Upper lobe of right lung (tissue), 1 donor: ENCODE measurements at regions not wholly inside any gene's neighbourhood (a gene's known extent, or its start where the extent isn't known, plus 50 kb on each side); places are given as distances from the start of the nearest gene placed in this dataset.

Experiments used
- ATAC-seq: fragments of 200-7000 bp; cut with Tn5 transposase; one replicate; pipeline ENCODE4 v1.9.1; 2020; ENCODE audit warnings: mild to moderate bottlenecking, moderate library complexity
- DNase-seq: peaks from one replicate; pipeline ENCODE4 v3.0.0-alpha.2; 2020
- H3K27ac ChIP-seq: fragments of 200-600 bp; one replicate; pipeline ENCODE4 v1.8.0; 2022
- H3K27me3 ChIP-seq: fragments of 200-600 bp; one replicate; pipeline ENCODE4 v1.8.0; 2022; ENCODE audit warnings: mild to moderate bottlenecking
- H3K36me3 ChIP-seq: fragments of 200-600 bp; one replicate; pipeline ENCODE4 v1.8.0; 2022
- H3K4me1 ChIP-seq: fragments of 200-600 bp; one replicate; pipeline ENCODE4 v1.8.0; 2022
- H3K4me3 ChIP-seq: fragments of 200-600 bp; one replicate; pipeline ENCODE4 v1.8.0; 2022; ENCODE audit warnings: mild to moderate bottlenecking
- H3K9me3 ChIP-seq: fragments of 200-600 bp; one replicate; pipeline ENCODE4 v1.8.0; 2022
- intact Hi-C: fragments of 100-400 bp; cut with DNase I; formaldehyde crosslinking; loops from one replicate; pipeline ENCODE4 v1.11.0; 2022
- TF ChIP-seq, protein P1 (sequence below): fragments of 200-600 bp; IDR thresholded peaks from one replicate; pipeline ENCODE4 v1.8.0; 2022; ENCODE audit warnings: antibody characterized with exemption
- donor health status: DM: no; HTN: yes; CAD: no; lungs with severe emphysema.

DNA sequence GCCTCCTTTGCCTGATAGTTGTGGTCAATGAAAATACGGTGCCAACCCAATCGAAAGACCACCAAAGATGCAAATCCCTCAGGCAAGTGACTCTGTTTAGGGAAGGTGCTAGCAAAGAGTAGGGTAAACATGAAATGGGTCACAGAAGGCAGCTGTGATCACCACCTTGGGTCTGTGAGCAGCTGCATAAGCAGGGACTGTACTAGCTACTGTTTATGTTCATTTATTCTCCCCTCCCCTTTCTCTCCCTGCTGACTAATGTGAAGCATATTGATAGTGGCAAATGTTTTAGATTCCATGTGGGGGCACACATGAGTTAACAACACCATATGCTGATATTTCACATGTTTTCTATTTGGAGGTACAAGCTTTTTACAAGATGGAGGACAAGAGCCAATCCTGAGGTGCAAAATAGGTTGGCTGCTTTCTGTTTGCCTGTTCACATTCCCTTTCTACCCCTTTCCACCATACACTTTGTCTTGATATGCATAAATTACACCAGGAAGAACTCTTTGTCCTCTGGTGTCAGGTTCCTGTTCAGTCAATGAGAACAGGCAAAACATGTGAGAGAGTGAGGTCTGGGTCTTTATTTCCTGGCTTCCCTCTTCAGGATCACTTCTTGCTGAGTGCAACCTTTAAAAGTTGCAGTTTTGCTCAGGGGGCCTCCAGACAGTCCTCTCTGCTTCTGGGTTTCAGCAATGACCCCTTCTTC lies 71.1 kb downstream of the AVPR1A start:
- ATAC-seq: no peak
- TF ChIP-seq, protein P1, sequence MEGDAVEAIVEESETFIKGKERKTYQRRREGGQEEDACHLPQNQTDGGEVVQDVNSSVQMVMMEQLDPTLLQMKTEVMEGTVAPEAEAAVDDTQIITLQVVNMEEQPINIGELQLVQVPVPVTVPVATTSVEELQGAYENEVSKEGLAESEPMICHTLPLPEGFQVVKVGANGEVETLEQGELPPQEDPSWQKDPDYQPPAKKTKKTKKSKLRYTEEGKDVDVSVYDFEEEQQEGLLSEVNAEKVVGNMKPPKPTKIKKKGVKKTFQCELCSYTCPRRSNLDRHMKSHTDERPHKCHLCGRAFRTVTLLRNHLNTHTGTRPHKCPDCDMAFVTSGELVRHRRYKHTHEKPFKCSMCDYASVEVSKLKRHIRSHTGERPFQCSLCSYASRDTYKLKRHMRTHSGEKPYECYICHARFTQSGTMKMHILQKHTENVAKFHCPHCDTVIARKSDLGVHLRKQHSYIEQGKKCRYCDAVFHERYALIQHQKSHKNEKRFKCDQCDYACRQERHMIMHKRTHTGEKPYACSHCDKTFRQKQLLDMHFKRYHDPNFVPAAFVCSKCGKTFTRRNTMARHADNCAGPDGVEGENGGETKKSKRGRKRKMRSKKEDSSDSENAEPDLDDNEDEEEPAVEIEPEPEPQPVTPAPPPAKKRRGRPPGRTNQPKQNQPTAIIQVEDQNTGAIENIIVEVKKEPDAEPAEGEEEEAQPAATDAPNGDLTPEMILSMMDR: no peak

DNA sequence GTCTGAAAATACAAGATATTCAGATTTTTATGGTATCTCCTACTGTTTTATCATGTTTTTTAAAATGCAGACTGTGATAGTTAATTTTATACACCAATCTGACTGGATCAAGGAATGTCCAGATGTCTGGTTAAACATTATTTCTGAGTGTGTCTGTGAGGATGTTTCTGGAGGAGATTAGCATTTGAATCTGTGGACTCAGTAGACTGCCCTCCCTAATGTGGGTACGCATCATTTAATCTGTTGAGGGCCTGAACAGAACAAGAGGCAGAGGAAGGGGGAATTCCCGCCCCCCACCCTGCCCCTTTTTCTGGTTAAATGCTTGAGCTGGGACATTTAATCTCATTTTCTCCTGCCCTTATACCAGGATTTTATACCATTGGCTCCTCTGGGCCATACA lies 72.1 kb downstream of the AVPR1A start:
- Histone ChIP-seq H3K9me3 (no peaks in the 10 kb centered on the region), H3K4me1 (no peaks in the 10 kb centered on the region), H3K36me3 (no peaks in the 10 kb centered on the region), H3K27me3 (no peaks in the 10 kb centered on the region), H3K27ac (no peak overlapping the region), H3K4me3 (no peak overlapping the region)
- TF ChIP-seq, protein P1: no peak
- intact Hi-C loops: no loop called here
- no peak for ATAC-seq
- DNase-seq: no peak

More for the DNA sequence above, 71.1 kb downstream of the AVPR1A start:
- H3K9me3 ChIP-seq: no peaks in the 10 kb centered on the region
- intact Hi-C loops: no loop called here
- H3K4me3 ChIP-seq: no peak overlapping the region
- no peaks in the 10 kb centered on the region for H3K4me1 ChIP-seq
- H3K27me3 ChIP-seq: no peaks in the 10 kb centered on the region
- no peak for DNase-seq
- H3K36me3 ChIP-seq: no peaks in the 10 kb centered on the region
- no peak overlapping the region for H3K27ac ChIP-seq

DNA sequence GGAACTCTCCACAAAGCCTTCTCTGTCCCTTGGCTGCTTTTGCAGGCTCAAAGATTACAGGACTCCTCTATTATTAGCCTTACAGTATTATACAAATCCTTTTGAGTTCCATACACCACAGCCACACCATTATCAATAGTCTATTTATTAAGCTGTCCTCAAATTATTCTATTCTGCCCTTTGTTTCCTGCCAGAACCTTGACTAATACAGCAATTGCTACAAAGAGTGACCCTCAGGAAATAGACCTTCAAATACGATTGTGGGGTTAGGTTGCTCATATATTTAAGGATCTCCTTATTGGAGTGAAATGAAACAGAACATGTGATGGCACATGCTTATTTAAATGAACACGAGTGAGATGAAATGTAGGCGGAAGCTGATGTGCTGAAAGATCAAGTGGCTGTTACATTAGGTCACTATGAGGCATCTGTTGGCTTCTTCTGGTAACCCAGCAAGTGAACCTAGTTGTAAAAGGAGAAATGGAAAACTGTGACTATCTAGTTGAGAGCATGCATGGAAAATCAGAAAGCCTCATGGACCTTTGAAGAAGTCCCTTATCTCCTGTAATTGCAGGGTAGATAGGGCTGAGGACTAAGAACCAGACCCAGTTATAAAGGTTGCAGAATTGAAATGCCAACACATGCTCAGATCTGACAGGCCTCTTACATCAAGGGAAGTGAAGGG lies 75.5 kb downstream of the AVPR1A start:
- TF ChIP-seq, protein P1: no peak
- no peaks in the 10 kb centered on the region for H3K36me3 ChIP-seq
- no peak overlapping the region for H3K4me3 ChIP-seq
- intact Hi-C loops: no loop called here
- DNase-seq (no peak), ATAC-seq (no peak)
- no peaks in the 10 kb centered on the region for H3K27me3 ChIP-seq
- no peak overlapping the region for H3K27ac ChIP-seq
- H3K9me3 ChIP-seq: no peaks in the 10 kb centered on the region
- no peaks in the 10 kb centered on the region for H3K4me1 ChIP-seq

DNA sequence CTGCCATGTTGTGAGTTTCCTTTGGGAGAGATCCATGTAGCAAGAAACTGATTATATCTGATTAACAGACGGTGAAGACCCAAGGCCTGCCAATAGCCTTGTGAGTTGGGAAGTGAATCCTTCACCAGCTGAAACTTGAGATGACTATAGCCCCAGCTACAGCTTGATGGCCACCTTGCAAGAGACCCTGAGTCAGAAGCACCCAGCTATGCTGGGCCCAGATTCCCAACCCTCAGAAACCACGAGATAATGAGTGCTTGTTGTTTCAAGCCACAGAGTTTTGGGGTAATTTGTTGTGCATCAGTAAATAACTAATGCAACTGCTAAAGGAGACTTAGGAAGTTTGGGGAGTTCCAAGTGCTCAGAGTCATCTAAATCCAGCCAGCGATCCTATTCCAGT lies 80.3 kb downstream of the AVPR1A start:
- Histone ChIP-seq H3K27ac (no peak overlapping the region), H3K27me3 (no peaks in the 10 kb centered on the region), H3K9me3 (no peaks in the 10 kb centered on the region), H3K36me3 (no peaks in the 10 kb centered on the region), H3K4me1 (no peaks in the 10 kb centered on the region), H3K4me3 (no peak overlapping the region)
- intact Hi-C loops: no loop called here
- TF ChIP-seq, protein P1: no peak
- DNase-seq (no peak), ATAC-seq (no peak)

DNA sequence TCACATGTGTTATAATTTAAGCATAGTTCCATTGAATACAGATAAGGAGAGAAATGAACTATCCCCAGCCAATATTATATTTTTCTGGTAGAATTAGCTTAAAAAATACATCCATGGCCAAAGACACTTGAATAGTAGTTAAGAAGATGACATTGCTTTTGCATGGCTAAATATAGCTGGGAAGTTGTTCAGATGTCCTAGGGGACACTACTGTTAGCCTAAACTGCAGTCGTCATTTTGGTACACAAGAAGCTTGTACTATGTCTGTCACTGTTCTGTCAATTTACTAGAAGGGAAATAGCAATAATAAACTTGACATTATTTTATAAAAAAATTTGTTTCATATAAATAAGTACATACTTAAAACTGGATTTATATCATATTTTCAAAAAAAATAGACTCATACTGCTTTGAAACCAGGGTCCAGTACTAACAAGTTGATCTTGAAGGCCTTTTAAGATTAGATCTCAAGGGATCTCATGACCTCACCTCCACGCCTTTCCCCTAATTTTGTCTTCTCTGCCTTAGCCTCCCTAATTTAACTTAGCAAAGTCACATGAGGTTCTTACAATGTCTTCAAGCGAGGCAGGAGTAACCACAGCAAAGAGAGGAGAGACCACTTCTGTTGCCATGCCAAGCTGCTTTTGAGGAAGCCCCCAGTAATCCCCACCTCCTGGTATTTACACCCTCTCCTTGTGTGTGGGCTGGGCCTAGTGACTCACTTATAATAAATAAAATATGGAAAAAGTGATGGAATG lies 81.0 kb downstream of the AVPR1A start:
- Histone ChIP-seq H3K4me1 (no peaks in the 10 kb centered on the region), H3K36me3 (no peaks in the 10 kb centered on the region), H3K9me3 (no peaks in the 10 kb centered on the region), H3K27me3 (no peaks in the 10 kb centered on the region), H3K27ac (no peak overlapping the region), H3K4me3 (no peak overlapping the region)
- ATAC-seq: no peak
- no peak for DNase-seq
- TF ChIP-seq, protein P1: no peak
- intact Hi-C loops: no loop called here
